Endothelial cell of hepatic sinusoid (primary cell): ENCODE measurements at regions not wholly inside any gene's neighbourhood (a gene's known extent, or its start where the extent isn't known, plus 50 kb on each side); places are given as distances from the start of the nearest gene placed in this dataset.

Experiments
- in situ Hi-C: cut with HindIII; loops from 2 replicates; pipeline ENCODE4 v1.10.0; 2017; ENCODE audit warnings: low sequenced_read_pairs

DNA sequence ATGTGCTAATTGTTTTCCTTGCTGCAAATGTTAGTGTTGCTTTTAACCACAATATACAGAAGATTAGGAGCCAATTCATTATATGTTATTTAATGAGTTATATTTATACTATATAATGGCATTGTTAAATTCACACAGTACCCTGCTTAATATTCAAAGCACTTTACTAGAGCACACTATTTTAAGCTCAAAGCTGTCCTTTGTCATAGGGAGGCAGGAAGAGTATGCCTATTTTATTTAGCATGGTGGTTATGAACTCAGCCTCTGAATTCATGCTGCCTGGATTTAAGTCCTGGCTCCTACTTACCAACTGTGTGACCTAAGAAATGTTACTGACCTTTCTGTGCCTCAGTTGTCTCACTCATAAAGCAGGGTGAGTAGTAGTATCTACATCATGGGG, 80.5 kb downstream of the FASTKD2 start:
- in situ Hi-C loops: no loop called here

DNA sequence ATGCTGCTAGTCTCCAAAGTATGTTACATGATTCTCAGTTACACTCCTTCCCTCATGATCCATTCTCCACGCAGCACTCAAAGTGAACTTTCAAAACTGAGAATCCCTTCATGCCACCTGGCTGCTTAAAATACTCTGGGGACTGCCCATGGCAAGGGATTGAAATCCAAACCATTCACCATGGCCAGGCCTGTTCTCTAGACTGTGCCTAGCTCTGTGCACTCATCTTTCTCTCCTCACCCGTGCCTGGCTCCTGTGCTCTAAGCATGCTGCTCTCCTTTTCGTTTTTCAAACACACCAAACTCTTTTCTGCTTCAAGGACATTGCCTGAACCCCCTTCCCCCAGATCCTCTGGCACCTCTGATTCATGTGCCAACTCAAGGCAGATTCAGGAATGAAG, 80.9 kb downstream of the FASTKD2 start:
- in situ Hi-C loops: no loop called here

DNA sequence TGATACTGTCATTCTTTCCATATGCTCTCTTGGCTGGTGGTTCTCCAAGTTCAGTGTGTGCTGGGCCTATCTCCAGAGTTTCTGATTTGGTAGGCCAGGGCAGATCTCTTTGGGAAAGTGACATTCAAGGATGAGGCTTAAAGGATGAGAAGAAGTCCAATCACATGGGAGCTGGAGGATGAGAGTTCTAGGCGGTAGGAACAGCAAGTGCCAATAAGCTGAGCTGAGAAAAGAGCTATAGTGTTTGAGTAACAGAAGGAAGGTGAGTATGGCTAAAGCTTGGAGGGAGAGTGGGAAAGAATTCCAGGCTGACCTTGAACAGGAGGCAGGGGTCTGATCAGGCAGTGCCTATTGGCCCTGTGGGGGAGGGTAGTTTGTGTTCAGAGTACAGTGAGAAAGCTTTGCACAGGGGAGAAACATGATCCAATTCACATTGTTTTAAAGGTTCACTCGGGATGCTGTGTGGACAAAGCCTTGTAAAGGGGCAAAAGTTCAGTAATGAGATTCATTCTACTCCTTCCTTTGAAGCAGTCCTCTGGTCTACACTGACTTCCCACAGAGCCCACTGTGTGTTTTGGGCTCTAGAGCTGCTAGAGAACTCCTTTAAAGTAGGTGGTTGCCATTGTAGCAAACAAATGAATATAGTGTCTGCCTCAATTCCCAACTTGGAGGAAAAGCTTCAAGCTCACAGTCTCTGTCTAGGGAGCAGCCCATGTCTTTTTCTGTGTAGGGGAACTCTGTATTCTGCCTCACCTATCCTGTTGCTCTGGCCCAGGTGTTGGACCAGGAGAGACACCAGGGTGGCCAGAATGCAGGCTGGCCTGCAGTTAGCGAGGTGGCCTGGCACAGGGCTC, 81.8 kb downstream of the FASTKD2 start:
- in situ Hi-C loops: no loop called here

DNA sequence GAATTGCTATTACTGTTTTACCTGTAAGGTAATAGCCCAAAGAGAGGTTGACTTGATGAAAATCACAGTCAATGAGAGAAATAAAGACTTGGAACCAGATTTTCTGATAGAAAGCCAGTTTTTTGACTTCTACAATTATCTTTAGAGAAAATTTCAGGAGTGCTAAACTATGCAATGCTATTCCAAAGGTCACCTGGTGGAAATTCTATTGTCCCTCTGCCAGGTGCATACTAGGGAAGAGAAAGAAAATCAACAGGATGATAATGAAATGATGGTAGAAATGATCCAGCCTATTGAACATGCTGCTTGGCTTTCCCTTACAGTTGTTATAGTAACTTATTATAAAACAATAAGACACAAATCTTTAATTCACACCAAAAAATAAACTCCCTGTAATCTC, 85.0 kb downstream of the FASTKD2 start:
- in situ Hi-C loops: no loop called here

DNA sequence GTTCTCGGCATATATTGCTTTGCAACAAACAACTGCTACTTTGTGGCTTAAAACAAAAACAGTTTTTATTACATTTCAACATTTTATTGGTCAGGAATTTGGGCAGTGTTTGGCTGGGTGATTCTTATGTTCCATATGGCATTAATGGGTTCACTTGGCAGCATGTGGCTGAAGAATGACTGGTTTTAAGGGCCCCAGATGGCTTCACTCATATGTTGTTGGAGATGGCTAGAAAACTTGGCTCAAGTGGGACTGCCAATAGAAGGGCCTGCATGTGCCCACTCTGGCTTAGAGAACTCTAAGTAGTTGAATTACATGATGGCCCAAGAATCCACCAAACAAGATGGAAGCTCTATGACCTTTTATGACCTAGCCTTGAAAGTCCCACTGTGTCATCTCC, 86.1 kb downstream of the FASTKD2 start:
- in situ Hi-C loops: no loop called here

DNA sequence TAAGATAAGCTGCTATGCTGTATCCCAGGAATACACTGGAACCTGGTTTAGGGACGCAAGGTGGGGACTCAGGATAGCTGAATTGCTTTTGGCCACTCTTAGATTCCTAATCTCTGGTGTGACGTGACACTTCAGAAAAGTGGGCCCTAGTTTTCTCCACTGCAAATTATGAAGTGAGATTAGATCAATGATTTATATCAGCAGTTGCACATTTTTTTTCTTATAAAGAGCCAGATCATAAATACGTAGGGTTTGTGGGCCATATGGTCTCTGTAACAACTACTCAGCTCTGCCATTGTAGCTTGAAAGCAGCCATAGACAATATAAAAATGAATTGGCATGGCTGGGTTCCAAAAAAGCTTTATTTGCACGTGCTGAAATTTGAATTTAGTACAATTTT, 85.4 kb upstream of the CPO start:
- in situ Hi-C loops: no loop called here

DNA sequence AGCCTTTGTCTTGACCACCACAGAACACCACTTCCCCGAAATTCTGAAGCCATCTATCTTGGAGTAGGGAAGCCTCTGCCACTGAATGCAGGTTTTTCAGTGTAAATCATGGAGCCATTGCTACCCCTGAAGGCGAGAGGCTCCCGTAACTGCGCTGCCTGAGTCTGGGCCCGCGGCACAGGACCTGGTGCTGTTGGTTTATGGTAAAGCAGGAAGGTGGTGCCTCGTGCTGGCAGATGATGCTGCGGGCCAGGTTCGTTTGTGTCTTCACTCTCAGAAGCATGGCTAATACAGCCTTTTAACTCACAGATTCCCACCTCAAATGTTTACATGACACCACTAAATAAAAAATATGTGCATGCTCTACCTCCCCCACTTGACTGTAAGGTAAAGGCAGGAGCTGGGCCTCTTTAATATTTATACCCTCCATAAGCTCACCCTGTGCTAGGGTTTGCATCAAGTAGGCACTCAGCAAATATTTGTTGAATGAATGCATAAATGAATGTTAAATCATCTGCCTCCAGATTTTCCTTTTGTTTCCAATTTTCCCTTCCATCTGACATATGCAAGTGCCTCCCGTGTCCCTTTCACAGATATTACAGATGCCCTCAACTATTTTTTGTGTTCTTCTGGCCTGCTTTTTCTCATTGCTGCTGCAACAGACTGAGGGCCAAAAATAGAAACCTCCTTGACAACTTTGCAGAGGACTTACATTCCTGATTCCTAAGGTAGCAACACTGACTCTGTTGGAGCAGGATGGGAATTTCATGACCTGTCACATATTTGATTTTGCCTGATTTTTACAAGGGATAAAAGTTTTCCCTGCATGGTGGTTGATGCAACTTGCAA, 83.5 kb upstream of the CPO start:
- in situ Hi-C loops: no loop called here

DNA sequence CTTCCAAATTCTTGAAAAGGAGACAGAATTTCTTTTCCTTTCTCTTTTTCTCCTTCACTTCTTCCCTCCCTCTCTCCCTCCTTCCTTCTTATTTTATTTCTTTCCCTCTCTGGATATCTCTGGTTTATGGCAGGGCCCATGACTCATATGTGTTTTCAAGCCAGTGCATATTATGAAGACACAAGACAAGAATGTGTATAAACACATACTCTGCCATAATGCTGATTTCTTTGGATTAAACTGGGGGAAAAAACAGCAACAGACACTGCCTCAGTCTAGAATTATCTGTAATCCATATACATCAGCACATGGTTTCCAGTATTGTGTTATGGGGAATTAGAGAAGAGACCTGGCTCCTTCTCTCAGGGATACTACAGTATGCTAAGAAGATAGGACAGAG, 82.8 kb upstream of the CPO start:
- in situ Hi-C loops: no loop called here

DNA sequence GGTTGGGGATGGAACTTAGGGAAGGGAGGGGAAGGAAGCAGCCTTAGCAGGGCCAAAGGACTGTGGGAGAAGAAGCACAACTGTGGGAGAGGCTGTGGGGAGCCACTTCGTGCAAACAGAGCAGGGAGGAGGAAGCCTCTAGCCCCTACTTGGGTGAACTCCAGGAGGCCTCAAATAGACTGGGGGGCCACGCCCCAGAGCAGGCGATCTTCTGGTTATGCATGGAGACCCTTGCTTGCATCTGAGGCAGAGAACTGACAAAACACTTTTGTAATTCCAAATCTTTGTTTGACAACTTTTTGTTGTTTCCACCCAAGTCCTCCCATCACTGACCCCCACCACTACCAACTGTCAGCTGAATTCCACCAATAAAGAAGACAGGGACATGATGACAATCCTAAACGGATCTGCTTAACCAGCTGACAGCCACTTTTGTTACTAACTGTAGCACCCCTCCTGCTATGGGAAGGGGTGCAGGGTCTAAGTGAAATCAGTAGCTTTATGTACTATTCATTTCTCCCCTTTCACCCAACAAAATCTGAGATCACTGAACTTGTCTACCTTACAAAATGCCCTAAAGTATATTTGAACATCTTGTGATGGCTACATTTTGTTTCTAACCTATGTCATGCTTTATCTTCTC, 80.5 kb upstream of the CPO start:
- in situ Hi-C loops: no loop called here

DNA sequence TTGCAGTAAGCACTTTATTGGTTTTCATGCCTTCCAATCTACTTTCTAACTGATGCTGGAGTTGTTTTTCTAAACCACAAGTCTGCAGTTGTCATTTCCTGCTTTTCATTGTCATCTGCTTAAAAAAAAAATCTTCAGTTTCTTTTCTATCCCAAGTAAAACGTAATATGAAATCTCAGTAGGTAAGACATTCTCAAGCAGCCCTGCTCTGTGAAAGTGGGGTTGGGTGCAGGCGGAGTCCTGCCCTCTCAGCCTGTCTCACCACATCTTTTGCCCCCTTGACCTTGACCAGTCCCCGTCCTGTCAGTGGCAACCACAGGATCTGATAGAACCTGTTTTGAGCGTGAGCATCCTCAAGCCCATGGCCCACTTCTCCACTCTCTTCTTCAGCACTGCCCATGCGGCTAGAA, 80.0 kb upstream of the CPO start:
- in situ Hi-C loops: no loop called here

DNA sequence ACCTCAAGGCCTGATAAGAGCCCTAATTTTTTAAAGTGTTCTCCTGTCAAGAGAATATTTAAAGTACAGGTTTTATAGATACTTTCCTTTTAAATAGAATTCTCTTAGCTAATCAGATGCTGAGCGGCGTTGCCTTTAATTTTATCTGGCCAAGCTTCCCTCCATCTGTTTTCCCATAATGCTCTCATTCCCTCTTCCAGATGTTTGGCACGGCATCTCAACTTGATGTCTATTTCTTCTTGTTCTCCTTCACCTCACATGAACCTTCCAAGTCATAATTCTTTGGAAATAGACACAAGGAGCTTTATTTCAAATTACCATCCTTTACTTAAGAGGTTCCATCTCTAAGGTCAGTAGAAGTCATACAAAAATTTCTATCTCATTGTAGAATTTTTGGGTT, 76.1 kb upstream of the CPO start:
- in situ Hi-C loops: loop anchor here (5.0 kb wide), 1 partner anchor 39 kb away; no protein-coding TSS in a partner anchor

DNA sequence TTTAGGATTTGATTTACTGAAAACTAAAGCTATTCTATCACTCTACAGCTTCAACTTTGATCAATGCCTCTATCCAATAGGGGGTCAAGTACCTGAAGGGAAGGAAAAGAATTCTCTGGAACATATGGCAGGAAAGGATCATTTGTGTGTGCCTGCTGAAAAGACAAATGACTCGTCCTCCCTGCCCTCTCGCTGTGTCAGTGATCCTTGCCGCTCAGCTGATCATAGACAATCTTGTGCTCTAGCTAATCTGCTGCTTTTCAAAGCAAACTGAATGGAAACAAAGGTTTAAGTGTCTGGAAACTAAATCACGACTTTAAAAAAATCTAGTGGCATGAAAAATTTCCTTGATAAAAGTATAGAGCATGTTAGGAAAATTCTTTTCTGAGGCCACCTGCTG, 75.6 kb upstream of the CPO start:
- in situ Hi-C loops: loop anchor here (5.0 kb wide), 1 partner anchor 39 kb away; no protein-coding TSS in a partner anchor

DNA sequence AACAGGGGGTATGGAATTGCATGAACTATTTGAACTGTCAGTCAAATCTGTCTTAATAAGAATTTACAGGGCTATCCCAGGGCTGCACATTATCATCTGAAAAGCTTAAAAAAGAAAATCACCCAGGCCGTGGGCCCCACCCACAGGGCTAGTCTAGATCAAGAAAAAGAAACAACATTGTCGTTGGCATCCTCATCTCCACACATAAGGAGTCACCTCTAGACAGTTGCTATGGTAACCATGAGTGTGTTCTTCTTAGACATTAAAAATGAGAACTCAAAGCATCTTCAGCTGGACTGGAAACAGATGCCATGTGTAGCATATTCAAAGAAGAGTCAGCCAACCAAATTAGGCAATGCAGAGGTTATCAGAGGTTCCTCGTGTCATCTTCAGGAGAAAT, 72.3 kb upstream of the CPO start:
- in situ Hi-C loops: no loop called here

DNA sequence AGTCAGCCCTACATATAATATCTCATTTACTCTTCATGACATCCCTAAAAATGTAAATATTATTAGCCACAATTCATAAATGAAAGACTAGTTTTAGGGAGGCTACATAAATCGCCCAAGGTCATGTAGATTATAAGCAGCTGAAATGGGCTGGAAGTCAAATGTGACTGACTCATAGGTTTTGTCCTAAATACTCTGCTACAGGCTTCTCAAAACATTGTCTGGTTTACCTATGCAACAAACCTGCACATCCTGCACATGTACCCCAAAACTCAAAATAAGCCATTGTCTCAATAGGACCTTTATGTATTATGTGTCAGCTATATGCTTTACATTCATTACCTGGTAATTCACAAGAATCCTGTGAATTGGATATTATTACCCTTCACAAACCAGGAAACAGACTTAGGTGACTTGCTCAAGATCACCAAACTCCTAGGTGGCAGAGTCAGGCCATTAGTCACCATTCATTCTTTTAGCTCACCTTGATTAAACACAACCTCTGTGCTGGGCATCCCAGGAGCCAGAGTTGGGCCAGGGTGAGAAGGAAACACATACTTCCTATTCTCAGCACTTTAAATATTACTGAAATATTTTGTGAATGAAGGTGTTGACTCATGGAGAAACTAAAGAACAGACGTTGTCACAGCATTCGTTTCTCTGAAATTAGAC, 69.4 kb upstream of the CPO start:
- in situ Hi-C loops: no loop called here

DNA sequence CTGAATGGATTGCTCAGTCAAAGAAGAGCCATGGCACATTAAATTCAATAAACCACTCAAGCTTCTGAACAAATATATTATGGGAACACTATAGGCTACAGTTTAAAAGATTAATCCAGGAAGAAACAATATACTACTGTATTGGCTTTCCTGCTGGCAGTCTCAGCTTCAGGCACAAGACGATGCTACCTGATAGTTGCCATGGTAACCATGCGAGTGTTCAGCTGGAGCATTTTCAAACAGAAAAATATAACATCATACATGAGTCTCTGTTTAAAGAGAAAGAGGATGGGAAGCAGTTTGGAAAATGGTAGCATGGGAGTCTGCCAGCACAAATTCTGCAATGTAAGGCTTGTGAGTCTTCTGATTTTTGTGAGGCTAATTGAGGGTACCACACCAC, 65.9 kb upstream of the CPO start:
- in situ Hi-C loops: no loop called here

DNA sequence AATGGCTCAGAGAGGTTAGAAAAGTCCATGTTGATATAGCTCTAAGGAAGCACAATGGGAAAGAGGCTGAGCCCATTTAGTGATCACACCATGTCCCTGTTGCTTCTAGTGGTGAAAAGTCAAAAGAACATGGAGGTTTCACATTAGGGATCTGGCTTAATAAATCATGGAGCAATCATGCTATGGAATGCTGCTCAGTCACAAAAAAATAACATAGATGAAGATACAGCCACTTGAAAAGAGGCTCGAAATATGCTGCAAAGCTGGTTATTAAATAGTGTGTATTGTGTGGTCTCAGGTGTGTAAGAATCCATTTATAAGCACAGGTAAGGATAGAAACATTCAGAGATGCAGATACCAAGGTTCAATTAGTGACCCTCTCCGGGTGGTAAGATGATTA, 63.6 kb upstream of the CPO start:
- in situ Hi-C loops: no loop called here

DNA sequence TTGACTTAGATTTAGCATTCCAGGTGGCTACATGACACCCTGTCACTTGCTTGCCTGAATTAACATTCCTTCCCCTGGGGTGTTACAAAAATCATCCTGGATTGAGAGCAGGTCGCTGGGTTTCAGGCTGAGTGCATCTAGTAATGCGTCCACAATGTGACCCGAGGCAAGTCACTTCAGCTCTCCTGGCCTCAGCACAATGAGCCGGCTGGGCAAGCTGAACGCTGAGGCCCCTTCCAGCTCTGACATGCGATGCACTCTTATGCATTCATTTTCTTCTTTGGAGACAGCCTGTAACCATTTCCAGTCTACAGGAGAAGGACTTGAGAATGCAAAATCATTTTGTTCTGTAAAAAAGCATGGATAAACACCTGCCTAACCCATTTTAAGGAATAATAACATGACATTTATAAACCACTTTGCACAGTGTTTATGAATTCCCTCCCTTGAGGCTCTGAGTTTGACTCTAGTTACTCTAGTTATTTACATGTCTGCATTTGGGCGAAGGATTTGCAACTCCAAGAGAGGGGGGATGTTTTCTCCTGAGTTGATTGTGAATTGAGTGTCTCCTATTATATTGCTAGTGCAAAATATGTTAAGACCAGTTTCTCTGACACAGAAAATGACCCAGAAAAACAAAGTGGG, 63.0 kb upstream of the CPO start:
- in situ Hi-C loops: no loop called here

DNA sequence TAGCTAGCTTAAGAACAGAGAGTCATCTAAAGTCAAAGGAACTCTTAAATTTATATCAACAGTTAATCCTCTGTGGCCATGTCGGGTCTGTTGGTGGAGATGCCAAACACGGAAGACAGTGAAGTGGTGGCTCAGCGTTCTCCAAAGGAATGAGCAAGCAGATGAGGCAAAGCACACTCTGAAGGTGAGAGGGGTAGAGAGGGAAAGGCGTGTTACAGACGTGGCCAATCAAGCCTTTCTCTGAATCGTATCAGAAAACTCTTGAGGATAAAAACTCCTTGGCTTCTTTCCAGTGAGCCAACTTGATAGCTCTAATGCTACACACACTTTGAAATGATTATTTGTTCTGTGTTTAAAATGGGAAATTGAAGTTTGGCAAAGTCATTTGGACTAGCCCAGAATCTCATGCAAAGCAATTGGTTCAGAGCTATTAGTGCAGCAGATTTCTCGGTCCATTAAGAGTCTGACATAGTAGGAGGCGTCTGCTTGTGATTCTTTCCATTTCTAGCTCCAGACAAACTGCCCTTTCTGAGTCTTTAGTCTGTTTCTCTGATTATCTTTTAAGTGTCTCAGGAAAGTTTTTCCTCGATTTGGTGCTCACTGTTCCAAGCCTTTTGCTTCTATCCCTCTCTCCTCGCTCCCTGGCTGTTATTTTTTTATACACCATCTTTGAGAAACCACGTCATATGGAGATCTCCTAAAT, 57.5 kb upstream of the CPO start:
- in situ Hi-C loops: no loop called here

DNA sequence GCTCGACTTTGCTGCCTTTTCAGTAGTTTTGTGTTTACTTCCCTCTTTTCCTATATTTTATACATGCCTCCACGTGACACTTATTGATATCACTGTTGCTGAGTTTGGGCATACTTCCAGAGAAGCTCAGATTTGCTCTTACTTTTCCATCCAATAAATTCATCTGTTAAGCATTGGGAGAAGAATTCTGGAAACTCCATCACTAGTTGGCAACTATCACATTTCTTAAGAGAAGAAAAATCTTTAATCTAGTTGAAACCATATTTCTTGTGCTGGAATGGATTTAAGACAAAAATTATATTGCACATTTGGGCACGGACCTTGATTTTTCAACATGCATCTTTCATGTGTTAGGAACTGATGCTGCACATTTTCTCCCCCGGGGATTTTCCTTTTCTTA, 52.6 kb upstream of the CPO start:
- in situ Hi-C loops: no loop called here

DNA sequence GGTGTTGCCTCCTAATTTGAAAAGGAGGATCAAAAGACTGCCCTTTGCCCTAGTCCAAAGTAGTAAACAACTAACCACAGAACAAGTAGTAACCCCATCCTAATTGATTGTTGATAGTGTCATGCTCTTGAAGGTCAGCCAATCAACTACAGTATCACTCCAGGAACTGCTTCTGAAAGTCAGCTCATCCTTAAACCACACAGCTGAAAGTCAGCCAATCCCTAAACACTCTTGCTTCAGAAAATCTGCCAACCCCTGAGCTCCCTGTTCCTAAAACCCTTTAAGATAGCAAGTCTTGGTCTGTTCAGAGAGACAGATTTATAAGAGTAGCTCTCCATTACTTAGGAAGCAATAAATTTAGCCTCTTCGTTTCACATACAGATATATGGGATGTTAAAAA, 51.6 kb upstream of the CPO start:
- in situ Hi-C loops: no loop called here
